Parathyroid adenoma (tissue), 2 donors: ENCODE measurements at regions not wholly inside any gene's neighbourhood (a gene's known extent, or its start where the extent isn't known, plus 50 kb on each side); places are given as distances from the start of the nearest gene placed in this dataset.
"Not testable (repeated sequence)": the region's sequence is repeated elsewhere in the genome, so short reads cannot be mapped to it uniquely, and the experiment has no call there.

Experiments used
- H2AFZ ChIP-seq: fragments of 300-600 bp; sonication (generic); one replicate; pipeline ENCODE4 v1.7.0; 2017; ENCODE audit warnings: antibody characterized with exemption, mild to moderate bottlenecking
- H3K27ac ChIP-seq: fragments of 300-600 bp; sonication (generic); one replicate; pipeline ENCODE4 v1.7.0; 2017
- H3K27me3 ChIP-seq: fragments of 300-600 bp; sonication (generic); one replicate; pipeline ENCODE4 v1.7.0; 2017; ENCODE audit warnings: low read length; ENCODE audit not compliant: control insufficient read depth, insufficient read depth
- H3K36me3 ChIP-seq: fragments of 300-600 bp; sonication (generic); one replicate; pipeline ENCODE4 v1.7.0; 2017; ENCODE audit warnings: low read length; ENCODE audit not compliant: control insufficient read depth, insufficient read depth
- H3K4me1 ChIP-seq: fragments of 300-600 bp; sonication (generic); one replicate; pipeline ENCODE4 v1.7.0; 2017; ENCODE audit warnings: control low read depth
- H3K4me2 ChIP-seq: fragments of 300-600 bp; sonication (generic); one replicate; pipeline ENCODE4 v1.7.0; 2017; ENCODE audit warnings: low read length
- H3K4me3 ChIP-seq: fragments of 300-600 bp; sonication (generic); one replicate; pipeline ENCODE4 v1.7.0; 2017; ENCODE audit warnings: low read depth, low read length
- H3K79me2 ChIP-seq: fragments of 300-600 bp; sonication (generic); one replicate; pipeline ENCODE4 v1.7.0; 2017; ENCODE audit warnings: control low read depth
- H3K9ac ChIP-seq: fragments of 300-600 bp; sonication (generic); one replicate; pipeline ENCODE4 v1.7.0; 2017; ENCODE audit warnings: mild to moderate bottlenecking
- H3K9me3 ChIP-seq: fragments of 300-600 bp; sonication (generic); one replicate; pipeline ENCODE4 v1.7.0; 2017; ENCODE audit warnings: low read length; ENCODE audit not compliant: control insufficient read depth
- TF ChIP-seq, protein P1 (sequence below): fragments of 300-600 bp; sonication (generic); IDR thresholded peaks from one replicate; pipeline ENCODE4 v1.7.0; 2017; ENCODE audit warnings: antibody characterized with exemption, mild to moderate bottlenecking
- donor health status: primary hyperparathyroidism.

DNA sequence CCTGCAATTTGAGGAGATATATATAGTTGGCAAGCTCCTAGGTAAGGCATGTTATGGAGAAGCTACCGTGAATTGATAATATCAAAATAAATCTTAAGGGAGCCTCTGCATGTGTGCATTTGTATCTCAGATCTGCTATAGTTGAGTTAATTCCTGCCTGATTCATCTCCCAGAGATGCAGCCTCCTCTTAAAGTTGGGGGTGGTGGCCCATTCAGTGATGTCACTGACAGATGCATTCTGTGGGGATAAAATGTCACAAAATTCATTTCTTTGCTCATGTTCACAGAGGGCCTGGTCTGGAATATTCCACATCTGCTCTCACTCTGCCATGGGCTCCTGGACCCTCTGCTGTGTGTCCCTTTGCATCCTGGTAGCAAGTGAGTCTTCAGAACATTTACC lies 185.8 kb upstream of the PRSS1 start:
- no peaks in the 10 kb centered on the region for H3K4me1 ChIP-seq
- TF ChIP-seq, protein P1, sequence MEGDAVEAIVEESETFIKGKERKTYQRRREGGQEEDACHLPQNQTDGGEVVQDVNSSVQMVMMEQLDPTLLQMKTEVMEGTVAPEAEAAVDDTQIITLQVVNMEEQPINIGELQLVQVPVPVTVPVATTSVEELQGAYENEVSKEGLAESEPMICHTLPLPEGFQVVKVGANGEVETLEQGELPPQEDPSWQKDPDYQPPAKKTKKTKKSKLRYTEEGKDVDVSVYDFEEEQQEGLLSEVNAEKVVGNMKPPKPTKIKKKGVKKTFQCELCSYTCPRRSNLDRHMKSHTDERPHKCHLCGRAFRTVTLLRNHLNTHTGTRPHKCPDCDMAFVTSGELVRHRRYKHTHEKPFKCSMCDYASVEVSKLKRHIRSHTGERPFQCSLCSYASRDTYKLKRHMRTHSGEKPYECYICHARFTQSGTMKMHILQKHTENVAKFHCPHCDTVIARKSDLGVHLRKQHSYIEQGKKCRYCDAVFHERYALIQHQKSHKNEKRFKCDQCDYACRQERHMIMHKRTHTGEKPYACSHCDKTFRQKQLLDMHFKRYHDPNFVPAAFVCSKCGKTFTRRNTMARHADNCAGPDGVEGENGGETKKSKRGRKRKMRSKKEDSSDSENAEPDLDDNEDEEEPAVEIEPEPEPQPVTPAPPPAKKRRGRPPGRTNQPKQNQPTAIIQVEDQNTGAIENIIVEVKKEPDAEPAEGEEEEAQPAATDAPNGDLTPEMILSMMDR: no peak
- no peaks in the 10 kb centered on the region for H3K27me3 ChIP-seq
- no peak overlapping the region for H3K27ac ChIP-seq
- H3K4me3 ChIP-seq: no peak overlapping the region
- no peaks in the 10 kb centered on the region for H3K36me3 ChIP-seq
- no peak overlapping the region for H3K9ac ChIP-seq
- no peak overlapping the region for H3K4me2 ChIP-seq
- H3K79me2 ChIP-seq: no peaks in the 10 kb centered on the region
- no peaks in the 10 kb centered on the region for H3K9me3 ChIP-seq
- H2AFZ ChIP-seq: no peak overlapping the region

- no peak overlapping the region for H3K27ac ChIP-seq
- H3K4me2 ChIP-seq: no peak overlapping the region
- H3K4me1 ChIP-seq: no peaks in the 10 kb centered on the region
- H3K9ac ChIP-seq: no peak overlapping the region
- no peaks in the 10 kb centered on the region for H3K79me2 ChIP-seq
- TF ChIP-seq, protein P1: no peak
- no peak overlapping the region for H2AFZ ChIP-seq
- H3K36me3 ChIP-seq: no peaks in the 10 kb centered on the region
- H3K27me3 ChIP-seq: no peaks in the 10 kb centered on the region
- H3K4me3 ChIP-seq: no peak overlapping the region
- H3K9me3 ChIP-seq: no peaks in the 10 kb centered on the region
These were observed 186.6 kb upstream of the PRSS1 start for GRCh38 chr7:142562688-142563087.

GRCh38 chr7:142561396-142561795 lies 187.9 kb upstream of the PRSS1 start:
- not testable (repeated sequence) for H3K4me2 ChIP-seq, H3K4me3 ChIP-seq, H3K27me3 ChIP-seq, H2AFZ ChIP-seq, H3K27ac ChIP-seq, H3K9ac ChIP-seq, H3K36me3 ChIP-seq, H3K9me3 ChIP-seq, H3K4me1 ChIP-seq, H3K79me2 ChIP-seq

DNA sequence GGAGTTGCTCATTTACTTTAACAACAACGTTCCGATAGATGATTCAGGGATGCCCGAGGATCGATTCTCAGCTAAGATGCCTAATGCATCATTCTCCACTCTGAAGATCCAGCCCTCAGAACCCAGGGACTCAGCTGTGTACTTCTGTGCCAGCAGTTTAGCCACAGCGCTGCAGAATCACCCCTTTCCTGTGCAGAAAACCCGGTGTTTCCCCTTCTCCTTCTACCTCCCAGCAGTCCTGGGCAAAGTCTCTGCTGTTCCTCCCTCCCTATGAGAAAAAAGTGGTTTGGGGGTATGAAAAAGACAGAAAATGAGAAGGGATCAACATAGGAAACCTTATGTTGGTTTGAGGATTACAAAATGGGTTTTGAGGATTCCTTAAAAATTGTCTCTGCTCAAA lies 188.5 kb upstream of the PRSS1 start:
- not testable (repeated sequence) for H3K4me2 ChIP-seq, H3K9me3 ChIP-seq, H3K79me2 ChIP-seq, H3K4me3 ChIP-seq, H3K36me3 ChIP-seq, H3K4me1 ChIP-seq, H3K9ac ChIP-seq, H3K27ac ChIP-seq, H2AFZ ChIP-seq, H3K27me3 ChIP-seq

GRCh38 chr7:142560166-142560565 lies 189.1 kb upstream of the PRSS1 start:
- Histone ChIP-seq H3K4me1 (no peaks in the 10 kb centered on the region), H3K36me3 (no peaks in the 10 kb centered on the region), H3K9me3 (no peaks in the 10 kb centered on the region), H2AFZ (no peak overlapping the region), H3K27ac (no peak overlapping the region), H3K27me3 (no peaks in the 10 kb centered on the region), H3K4me3 (no peak overlapping the region), H3K9ac (no peak overlapping the region), H3K4me2 (no peak overlapping the region), H3K79me2 (no peaks in the 10 kb centered on the region)
- TF ChIP-seq, protein P1: no peak

DNA sequence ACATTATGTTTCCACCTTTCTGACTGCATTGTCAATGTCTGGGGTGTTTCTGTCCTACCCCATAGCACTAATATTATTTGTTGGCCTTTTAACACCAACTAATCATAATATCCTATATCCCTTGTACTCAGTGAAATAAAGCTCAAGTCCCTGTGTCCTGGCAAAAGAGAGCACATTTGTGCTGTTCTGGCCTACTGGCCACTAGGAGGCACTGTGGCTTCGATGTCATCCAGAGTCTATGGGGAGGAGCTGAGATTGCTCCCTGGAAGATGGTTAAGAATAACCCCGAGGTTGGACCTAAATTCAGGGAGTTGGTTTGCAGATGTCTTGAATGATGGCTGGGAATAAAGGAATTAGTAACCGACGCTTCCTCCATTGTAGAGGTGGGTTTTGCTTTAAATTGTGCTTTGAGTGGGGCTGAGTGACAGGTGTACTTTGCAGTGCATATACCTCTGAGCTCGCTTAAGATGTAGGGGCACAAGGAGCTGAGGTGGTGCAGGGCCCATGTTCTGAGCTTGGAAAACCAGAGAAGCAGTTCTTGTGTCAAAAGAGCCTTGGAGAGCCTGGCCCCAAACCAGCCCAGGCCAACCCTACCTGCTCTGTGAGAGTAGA lies 191.2 kb upstream of the PRSS1 start:
- Histone ChIP-seq H3K79me2 (no peaks in the 10 kb centered on the region), H3K27me3 (no peaks in the 10 kb centered on the region), H3K27ac (no peak overlapping the region), H3K4me1 (no peaks in the 10 kb centered on the region), H3K4me3 (no peak overlapping the region), H3K9me3 (no peaks in the 10 kb centered on the region), H3K36me3 (no peaks in the 10 kb centered on the region), H2AFZ (no peak overlapping the region), H3K4me2 (no peak overlapping the region), H3K9ac (no peak overlapping the region)
- TF ChIP-seq, protein P1: peak; percentile 76
